Lung (tissue), 11 donors: ENCODE measurements at regions not wholly inside any gene's neighbourhood (a gene's known extent, or its start where the extent isn't known, plus 50 kb on each side); places are given as distances from the start of the nearest gene placed in this dataset.
A peak's percentile ranks its signal among the peaks of the same experiment; 100 is the strongest.
"Not testable (repeated sequence)": the region's sequence is repeated elsewhere in the genome, so short reads cannot be mapped to it uniquely, and the experiment has no call there.

Experiments
- ATAC-seq: fragments of 200-7000 bp; cut with Tn5 transposase; one replicate; pipeline ENCODE4 v1.9.1; 2020; ENCODE audit warnings: moderate number of reproducible peaks; ENCODE audit not compliant: insufficient read depth, low FRiP score
- DNase-seq, 3 donors: peaks; one replicate each; pipeline ENCODE4 v3.0.0-alpha.2; 2013 to 2017
- H3K27ac ChIP-seq, 2 donors: one replicate each; pipeline ENCODE4 v1.5.1; 2013; ENCODE audit warnings: mild to moderate bottlenecking in 2 of 2, moderate library complexity in 2 of 2, control low read depth in 1 of 2, inconsistent platforms in 1 of 2, low read depth in 1 of 2, low read length in 1 of 2
- H3K27me3 ChIP-seq, 3 donors: one replicate each; pipeline ENCODE4 v1.5.1; 2013; ENCODE audit warnings: low read length in 2 of 3; ENCODE audit not compliant: control insufficient read depth in 3 of 3, insufficient read depth in 3 of 3
- H3K36me3 ChIP-seq, 4 donors: one replicate each; pipeline ENCODE4 v1.5.1; 2013; ENCODE audit warnings: low read length in 4 of 4, mild to moderate bottlenecking in 1 of 4, moderate library complexity in 1 of 4; ENCODE audit not compliant: control insufficient read depth in 4 of 4, insufficient read depth in 4 of 4
- H3K4me1 ChIP-seq, 5 donors: one replicate each; pipeline ENCODE4 v1.5.1; 2013; ENCODE audit warnings: low read length in 5 of 5, mild to moderate bottlenecking in 2 of 5, moderate library complexity in 1 of 5; ENCODE audit not compliant: control insufficient read depth in 5 of 5, insufficient read depth in 5 of 5
- H3K4me3 ChIP-seq: one replicate; pipeline ENCODE4 v1.5.1; 2013; ENCODE audit warnings: mild to moderate bottlenecking, control low read depth, moderate library complexity
- H3K9ac ChIP-seq, 2 donors: one replicate each; pipeline ENCODE4 v1.5.1; 2013; ENCODE audit warnings: low read length in 2 of 2, control low read depth in 1 of 2; ENCODE audit not compliant: insufficient read depth in 1 of 2
- H3K9me3 ChIP-seq, 4 donors: one replicate each; pipeline ENCODE4 v1.5.1; 2013; ENCODE audit warnings: low read length in 3 of 4, mild to moderate bottlenecking in 1 of 4, moderate library complexity in 1 of 4; ENCODE audit not compliant: control insufficient read depth in 4 of 4, insufficient read depth in 3 of 4
- CTCF ChIP-seq: IDR thresholded peaks from 2 replicates; pipeline ENCODE4 v1.5.1; 2012; ENCODE audit warnings: mild to moderate bottlenecking; ENCODE audit errors: control extremely low read depth, extremely low read depth
- WGBS, 2 donors: extraction: QIAGEN DNeasy Blood & Tissue Kit; methylation state at CpG; one replicate each; pipeline ENCODE4 v1.1.7; 2013; 5-methylcytosine and 5-hydroxymethylcytosine counted together
- donor health status: control.
- donor health status: control.
- donor health status: Bipolar disorder and iron deficiency.
- donor health status: healthy.
- donor health status: DM: yes; HTN: yes; CAD: no.

- 88 to 95% methylated on average over 6 of the region's 6 CpGs for WGBS, 2 donors
- TF ChIP-seq CTCF: no peak
- Histone ChIP-seq H3K36me3 (no peaks in the 10 kb centered on the region), H3K27ac (peak overlapping the region in 1 of 2 donors; percentile 41), H3K9ac (no peak overlapping the region), H3K4me3 (no peak overlapping the region), H3K9me3 (no peaks in the 10 kb centered on the region), H3K4me1 (peaks cover 0 to 8% (median 3%) of the 10 kb centered on the region in 5 donors), H3K27me3 (no peaks in the 10 kb centered on the region)
- DNase-seq (no peak), ATAC-seq (no peak)
Observed at GRCh38 chr1:234893359-234893724, 235.3 kb downstream of the TOMM20 start.

- ATAC-seq (no peak), DNase-seq (no peak)
- H3K36me3 ChIP-seq: no peaks in the 10 kb centered on the region
- H3K27me3 ChIP-seq: no peaks in the 10 kb centered on the region
- peaks cover 0 to 8% (median 2%) of the 10 kb centered on the region in 5 donors for H3K4me1 ChIP-seq
- 82 to 89% methylated on average over 4 of the region's 4 CpGs for WGBS, 2 donors
- no peaks in the 10 kb centered on the region for H3K9me3 ChIP-seq
- H3K27ac ChIP-seq: no peak overlapping the region
- H3K9ac ChIP-seq: no peak overlapping the region
- H3K4me3 ChIP-seq: no peak overlapping the region
- TF ChIP-seq CTCF: no peak
Observed at GRCh38 chr1:234892642-234893041, 236.0 kb downstream of the TOMM20 start.

- TF ChIP-seq CTCF: no peak
- Histone ChIP-seq H3K27ac (no peak overlapping the region), H3K9me3 (no peaks in the 10 kb centered on the region), H3K9ac (no peak overlapping the region), H3K36me3 (no peaks in the 10 kb centered on the region), H3K4me3 (no peak overlapping the region), H3K27me3 (no peaks in the 10 kb centered on the region), H3K4me1 (peaks cover 0 to 8% (median 3%) of the 10 kb centered on the region in 5 donors)
- no peak for ATAC-seq
- 81 to 88% methylated on average over 3 of the region's 3 CpGs for WGBS, 2 donors
- no peak for DNase-seq
Observed at GRCh38 chr1:234891427-234891826, 237.2 kb downstream of the TOMM20 start.

GRCh38 chr1:234889643-234890042 is 239.0 kb downstream of the TOMM20 start:
- H3K9me3 ChIP-seq: no peaks in the 10 kb centered on the region
- 67 to 75% methylated on average over 7 of the region's 7 CpGs for WGBS, 2 donors
- no peaks in the 10 kb centered on the region for H3K36me3 ChIP-seq
- ATAC-seq (no peak), DNase-seq (no peak)
- no peak for TF ChIP-seq CTCF
- no peak overlapping the region for H3K27ac ChIP-seq
- H3K4me1 ChIP-seq: peaks cover 0 to 13% (median 3%) of the 10 kb centered on the region in 5 donors
- H3K9ac ChIP-seq: no peak overlapping the region
- no peak overlapping the region for H3K4me3 ChIP-seq
- H3K27me3 ChIP-seq: no peaks in the 10 kb centered on the region

- 90 to 99% methylated on average over 5 of the region's 5 CpGs for WGBS, 2 donors
Observed at GRCh38 chr1:234888247-234888646, 240.4 kb downstream of the TOMM20 start.

More at GRCh38 chr1:234888247-234888646, 240.4 kb downstream of the TOMM20 start:
- peaks cover 0 to 15% (median 0%) of the 10 kb centered on the region in 5 donors for H3K4me1 ChIP-seq
- not testable (repeated sequence) for H3K9ac ChIP-seq, DNase-seq, H3K27me3 ChIP-seq, ATAC-seq, H3K4me3 ChIP-seq, H3K36me3 ChIP-seq, H3K9me3 ChIP-seq
- peak overlapping the region in 1 of 2 donors; percentile 92 for H3K27ac ChIP-seq
